SK-N-SH (cell line): ENCODE measurements at regions not wholly inside any gene's neighbourhood (a gene's known extent, or its start where the extent isn't known, plus 50 kb on each side); places are given as distances from the start of the nearest gene placed in this dataset.

Source experiments
- CHD2 ChIP-seq: fragments of 150-350 bp; IDR thresholded peaks from 2 replicates; pipeline ENCODE4 v1.6.1; 2018; ENCODE audit warnings: low read length; ENCODE audit not compliant: partially characterized antibody
- CTCF ChIP-seq: fragments of 200-600 bp; sonication (generic); IDR thresholded peaks from 2 replicates; pipeline ENCODE4 v1.6.1; 2017; ENCODE audit warnings: antibody characterized with exemption, mild to moderate bottlenecking, moderate library complexity
- FOXM1 ChIP-seq: IDR thresholded peaks from 2 replicates; pipeline ENCODE4 v1.4.0; 2012; ENCODE audit warnings: low read depth, mild to moderate bottlenecking
- NFIC ChIP-seq: IDR thresholded peaks from 2 replicates; pipeline ENCODE4 v1.4.0; 2012; ENCODE audit warnings: borderline replicate concordance
- POLR2AphosphoS5 ChIP-seq: IDR thresholded peaks from 2 replicates; pipeline ENCODE4 v1.6.1; 2012; ENCODE audit warnings: low read depth, low read length
- RCOR1 ChIP-seq: fragments of 150-350 bp; IDR thresholded peaks from 2 replicates; pipeline ENCODE4 v1.6.1; 2017; ENCODE audit warnings: antibody characterized with exemption, low read length
- TEAD4 ChIP-seq: IDR thresholded peaks from 2 replicates; pipeline ENCODE4 v1.4.0; 2012; ENCODE audit warnings: mild to moderate bottlenecking, borderline replicate concordance; ENCODE audit not compliant: insufficient read depth
- USF2 ChIP-seq: fragments of 150-350 bp; IDR thresholded peaks from 2 replicates; pipeline ENCODE4 v1.6.1; 2017; ENCODE audit warnings: antibody characterized with exemption, low read length, low read depth, borderline replicate concordance
- YY1 ChIP-seq: IDR thresholded peaks from 2 replicates; pipeline ENCODE4 v1.4.0; 2012; ENCODE audit warnings: low read depth, mild to moderate bottlenecking

GRCh38 chr5:97243353-97243752 lies 60.3 kb upstream of the RIOK2 start:
- TF ChIP-seq FOXM1 (no peak), NFIC (no peak), TEAD4 (no peak), POLR2AphosphoS5 (no peak), CTCF (no peak), USF2 (no peak), CHD2 (no peak), YY1 (no peak), RCOR1 (no peak)
